HG03520 (cell line): ENCODE measurements at regions not wholly inside any gene's neighbourhood (a gene's known extent, or its start where the extent isn't known, plus 50 kb on each side); places are given as distances from the start of the nearest gene placed in this dataset.

ENCODE experiments used
- ATAC-seq: cut with Tn5 transposase; IDR thresholded peaks from one replicate; pipeline ENCODE4 v1.9.1; 2021; ENCODE audit warnings: mild to moderate bottlenecking, moderate library complexity; ENCODE audit not compliant: unreplicated experiment

- peak; percentile 85 for ATAC-seq
These were observed 65.2 kb upstream of the UBE2E1 start for GRCh38 chr3:23740517-23740965.

- ATAC-seq, result peak; percentile 3
These were observed 64.6 kb upstream of the UBE2E1 start for GRCh38 chr3:23741036-23741706.

- no peak for ATAC-seq
These were observed 62.5 kb upstream of the UBE2E1 start for GRCh38 chr3:23743141-23743784.

GRCh38 chr3:23746441-23746840, 59.3 kb upstream of the UBE2E1 start:
- ATAC-seq, result no peak

- ATAC-seq, result no peak
These were observed 57.9 kb upstream of the UBE2E1 start for GRCh38 chr3:23747841-23748240.

GRCh38 chr3:23748398-23749110, 57.2 kb upstream of the UBE2E1 start:
- no peak for ATAC-seq

- no peak for ATAC-seq
These were observed 56.1 kb upstream of the UBE2E1 start for GRCh38 chr3:23749609-23750008.

GRCh38 chr3:23750573-23751210, 55.1 kb upstream of the UBE2E1 start:
- no peak for ATAC-seq

- ATAC-seq, result no peak
These were observed 54.5 kb upstream of the UBE2E1 start for GRCh38 chr3:23751212-23751723.

- no peak for ATAC-seq
These were observed 53.6 kb upstream of the UBE2E1 start for GRCh38 chr3:23752126-23752525.

GRCh38 chr3:23754215-23754614, 51.5 kb upstream of the UBE2E1 start:
- no peak for ATAC-seq
